Adrenal gland (tissue), 9 donors: ENCODE measurements at regions not wholly inside any gene's neighbourhood (a gene's known extent, or its start where the extent isn't known, plus 50 kb on each side); places are given as distances from the start of the nearest gene placed in this dataset.

Source experiments
- DNase-seq, 7 donors: peaks; one replicate each; pipeline ENCODE4 v3.0.0-alpha.2; 2019 to 2020
- H3K27ac ChIP-seq, 5 donors: fragments of 200-600 bp; sonication (generic) in 4 of 5; 1 replicate in 3 of 5; 2 replicates in 2 of 5; pipeline versions ENCODE4 v1.5.1 to v1.8.0; 2016 to 2020; ENCODE audit warnings: mild to moderate bottlenecking in 1 of 5
- H3K27me3 ChIP-seq: fragments of 200-600 bp; 2 replicates; pipeline ENCODE4 v1.8.0; 2021
- H3K36me3 ChIP-seq, 2 donors: fragments of 200-600 bp; replicated peaks in 1 of 2; 1 replicate in 1 of 2; 2 replicates in 1 of 2; pipeline versions ENCODE4 v1.5.1 to v1.8.0; 2018 to 2022
- H3K4me1 ChIP-seq, 2 donors: fragments of 200-600 bp; replicated peaks in 1 of 2; 1 replicate in 1 of 2; 2 replicates in 1 of 2; pipeline versions ENCODE4 v1.5.1 to v1.8.0; 2018 to 2021
- H3K4me3 ChIP-seq, 4 donors: fragments of 200-600 bp; sonication (generic) in 3 of 4; one replicate each; pipeline ENCODE4 v1.5.1; 2016 to 2018
- H3K9me3 ChIP-seq, 3 donors: fragments of 200-600 bp; sonication (generic) in 1 of 3; replicated peaks in 1 of 3; 1 replicate in 2 of 3; 2 replicates in 1 of 3; pipeline versions ENCODE4 v1.5.1 to v1.8.0; 2016 to 2021
- POLR2A ChIP-seq, 2 donors: fragments of 450-650 bp; IDR thresholded peaks; one replicate each; pipeline ENCODE4 v1.6.1; 2017; ENCODE audit warnings: antibody characterized with exemption in 2 of 2, mild to moderate bottlenecking in 2 of 2, moderate library complexity in 1 of 2
- WGBS, 4 donors: extraction: QIAGEN DNeasy Blood & Tissue Kit in 2 of 4; methylation state at CpG; one replicate each; pipeline versions ENCODE4 v1.1.5 to v1.1.7; 2013 to 2017; 5-methylcytosine and 5-hydroxymethylcytosine counted together
- intact Hi-C, 2 donors: fragments of 100-400 bp; cut with DNase I; formaldehyde crosslinking; loops; one replicate each; pipeline versions ENCODE4 v1.14.1 to v1.15.0; 2022 to 2023
- TF ChIP-seq, protein P1 (sequence below), 6 experiments: fragments of 450-650 bp in 4 of 6; fragments of 200-600 bp in 2 of 6; sonication (generic) in 1 of 6; IDR thresholded peaks; 1 replicate in 5 of 6; 2 replicates in 1 of 6; pipeline versions ENCODE4 v1.5.1 to v1.8.0; 2016 to 2021; ENCODE audit warnings: antibody characterized with exemption in 6 of 6, mild to moderate bottlenecking in 2 of 6, moderate library complexity in 1 of 6
- donor health status: healthy with polysubstance abuse.
- donor health status: Bipolar disorder and iron deficiency.
- donor health status: DM: yes; HTN: yes; CAD: no.
- donor health status: DM: no; HTN: no; CAD: no.
- donor health status: DM: no; HTN: no; CAD: no.

DNA sequence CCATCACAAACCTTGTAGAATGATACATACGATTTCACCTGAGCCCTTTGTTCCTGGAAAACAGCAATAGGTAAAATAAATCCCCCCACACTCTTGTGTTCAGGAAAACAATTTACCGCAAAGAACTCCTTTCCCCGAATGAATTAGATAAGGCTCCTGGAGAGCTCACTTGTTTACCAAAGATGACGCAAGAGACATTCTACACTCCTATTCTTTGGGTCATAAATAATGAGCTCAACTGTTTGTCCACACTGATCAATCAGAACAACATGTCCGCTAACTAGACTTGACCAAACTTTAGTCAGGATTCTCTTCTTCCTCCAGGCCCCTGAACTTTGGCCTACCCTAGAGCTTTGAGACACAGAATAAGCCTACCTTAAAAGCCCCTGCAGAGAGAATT is 271.9 kb upstream of the OPRM1 start:
- Histone ChIP-seq H3K9me3 (no peaks in the 10 kb centered on the region), H3K4me3 (no peak overlapping the region), H3K4me1 (no peaks in the 10 kb centered on the region), H3K27me3 (no peaks in the 10 kb centered on the region), H3K27ac (no peak overlapping the region), H3K36me3 (no peaks in the 10 kb centered on the region)
- TF ChIP-seq, protein P1, sequence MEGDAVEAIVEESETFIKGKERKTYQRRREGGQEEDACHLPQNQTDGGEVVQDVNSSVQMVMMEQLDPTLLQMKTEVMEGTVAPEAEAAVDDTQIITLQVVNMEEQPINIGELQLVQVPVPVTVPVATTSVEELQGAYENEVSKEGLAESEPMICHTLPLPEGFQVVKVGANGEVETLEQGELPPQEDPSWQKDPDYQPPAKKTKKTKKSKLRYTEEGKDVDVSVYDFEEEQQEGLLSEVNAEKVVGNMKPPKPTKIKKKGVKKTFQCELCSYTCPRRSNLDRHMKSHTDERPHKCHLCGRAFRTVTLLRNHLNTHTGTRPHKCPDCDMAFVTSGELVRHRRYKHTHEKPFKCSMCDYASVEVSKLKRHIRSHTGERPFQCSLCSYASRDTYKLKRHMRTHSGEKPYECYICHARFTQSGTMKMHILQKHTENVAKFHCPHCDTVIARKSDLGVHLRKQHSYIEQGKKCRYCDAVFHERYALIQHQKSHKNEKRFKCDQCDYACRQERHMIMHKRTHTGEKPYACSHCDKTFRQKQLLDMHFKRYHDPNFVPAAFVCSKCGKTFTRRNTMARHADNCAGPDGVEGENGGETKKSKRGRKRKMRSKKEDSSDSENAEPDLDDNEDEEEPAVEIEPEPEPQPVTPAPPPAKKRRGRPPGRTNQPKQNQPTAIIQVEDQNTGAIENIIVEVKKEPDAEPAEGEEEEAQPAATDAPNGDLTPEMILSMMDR (IDR thresholded peaks at IDR 0.05) = no peak
- 76 to 85% (median 82%) methylated on average over 5 of the region's 5 CpGs for WGBS, 4 donors
- DNase-seq = no peak
- intact Hi-C loops = no loop called here

DNA sequence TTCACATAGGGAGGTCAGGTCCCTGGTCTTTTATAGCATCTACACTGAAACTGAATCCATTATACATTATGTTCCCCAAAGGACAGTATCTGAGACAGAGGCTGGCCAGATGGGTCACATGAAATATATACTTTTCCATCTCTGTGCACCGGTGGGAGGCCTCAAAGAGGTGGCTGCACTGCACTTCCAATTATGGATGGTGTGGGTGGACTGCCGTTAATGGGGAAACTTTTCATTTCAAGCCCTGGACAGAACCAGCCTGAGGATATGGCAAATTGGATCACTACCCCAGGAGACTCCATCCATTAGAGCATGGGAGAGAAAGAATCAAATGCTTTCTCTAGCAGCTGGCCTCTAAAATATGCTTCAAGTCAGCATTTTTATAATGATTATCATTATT is 280.5 kb upstream of the OPRM1 start:
- no peaks in the 10 kb centered on the region for H3K9me3 ChIP-seq
- TF ChIP-seq, protein P1 (IDR thresholded peaks at IDR 0.05) = no peak
- no peak for TF ChIP-seq POLR2A (IDR thresholded peaks at IDR 0.05)
- WGBS, 4 donors = 55 to 88% (median 71%) methylated on average over 2 of the region's 2 CpGs
- DNase-seq = no peak
- H3K4me1 ChIP-seq = no peaks in the 10 kb centered on the region
- no peaks in the 10 kb centered on the region for H3K36me3 ChIP-seq
- intact Hi-C loops = no loop called here
- H3K27ac ChIP-seq = no peak overlapping the region
- H3K4me3 ChIP-seq = no peak overlapping the region
- H3K27me3 ChIP-seq = no peaks in the 10 kb centered on the region

DNA sequence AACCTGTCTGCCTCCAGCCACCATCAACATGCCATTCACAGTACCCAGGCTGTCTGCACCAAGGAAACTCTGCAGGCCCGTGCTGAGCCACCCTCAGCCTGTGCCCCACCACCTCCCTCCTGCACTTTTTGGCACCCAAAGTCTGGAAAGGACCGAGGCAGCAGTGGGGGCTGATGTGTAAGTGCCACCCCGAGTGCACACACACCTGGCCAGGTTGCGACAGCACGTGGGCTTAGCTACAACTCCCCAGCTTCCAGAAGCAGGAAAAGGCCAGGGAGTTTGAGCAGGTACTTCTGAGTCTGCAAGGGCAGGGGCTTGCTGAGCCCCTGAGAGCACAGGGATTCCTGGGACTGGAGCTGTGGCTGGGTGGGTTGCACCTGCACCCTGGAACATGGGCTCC is 303.3 kb upstream of the OPRM1 start:
- no peak for TF ChIP-seq POLR2A (IDR thresholded peaks at IDR 0.05)
- TF ChIP-seq, protein P1 (IDR thresholded peaks at IDR 0.05) = no peak
- intact Hi-C loops = no loop called here
- no peaks in the 10 kb centered on the region for H3K4me1 ChIP-seq
- 64 to 93% (median 76%) methylated on average over 3 to 5 of the region's 5 CpGs for WGBS, 4 donors
- no peak for DNase-seq
- no peaks in the 10 kb centered on the region for H3K9me3 ChIP-seq
- no peak overlapping the region for H3K27ac ChIP-seq
- no peak overlapping the region for H3K4me3 ChIP-seq
- no peaks in the 10 kb centered on the region for H3K36me3 ChIP-seq
- H3K27me3 ChIP-seq = no peaks in the 10 kb centered on the region

DNA sequence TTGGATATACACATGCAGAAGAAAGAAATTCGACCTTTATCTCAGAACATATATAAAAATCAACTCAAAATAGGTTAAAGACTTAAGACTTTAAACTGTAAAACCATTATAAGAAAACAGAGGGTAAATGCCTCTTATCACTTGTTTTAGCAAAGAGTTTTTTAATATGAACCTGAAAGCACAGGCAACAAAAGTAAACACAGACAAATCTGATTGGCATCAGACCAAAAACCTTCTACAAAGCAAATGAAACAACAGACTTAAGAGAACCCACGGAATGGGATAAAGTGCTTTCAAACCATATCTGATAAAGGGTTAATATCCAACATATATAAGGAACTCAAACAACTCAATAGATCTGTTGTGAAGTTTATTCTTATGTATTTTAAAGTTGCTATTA is 309.9 kb upstream of the OPRM1 start:
- no peak for DNase-seq
- TF ChIP-seq POLR2A (IDR thresholded peaks at IDR 0.05) = no peak
- TF ChIP-seq, protein P1 (IDR thresholded peaks at IDR 0.05) = no peak
- no peaks in the 10 kb centered on the region for H3K9me3 ChIP-seq
- no peak overlapping the region for H3K4me3 ChIP-seq
- H3K27ac ChIP-seq = no peak overlapping the region
- no peaks in the 10 kb centered on the region for H3K4me1 ChIP-seq
- 26 to 42% (median 33%) methylated on average over 2 of the region's 2 CpGs for WGBS, 4 donors
- no peaks in the 10 kb centered on the region for H3K27me3 ChIP-seq
- no peaks in the 10 kb centered on the region for H3K36me3 ChIP-seq
- intact Hi-C loops = no loop called here
